ENCODE measurements at regions not wholly inside any gene's neighbourhood (a gene's known extent, or its start where the extent isn't known, plus 50 kb on each side); places are given as distances from the start of the nearest gene placed in this dataset.

DNA sequence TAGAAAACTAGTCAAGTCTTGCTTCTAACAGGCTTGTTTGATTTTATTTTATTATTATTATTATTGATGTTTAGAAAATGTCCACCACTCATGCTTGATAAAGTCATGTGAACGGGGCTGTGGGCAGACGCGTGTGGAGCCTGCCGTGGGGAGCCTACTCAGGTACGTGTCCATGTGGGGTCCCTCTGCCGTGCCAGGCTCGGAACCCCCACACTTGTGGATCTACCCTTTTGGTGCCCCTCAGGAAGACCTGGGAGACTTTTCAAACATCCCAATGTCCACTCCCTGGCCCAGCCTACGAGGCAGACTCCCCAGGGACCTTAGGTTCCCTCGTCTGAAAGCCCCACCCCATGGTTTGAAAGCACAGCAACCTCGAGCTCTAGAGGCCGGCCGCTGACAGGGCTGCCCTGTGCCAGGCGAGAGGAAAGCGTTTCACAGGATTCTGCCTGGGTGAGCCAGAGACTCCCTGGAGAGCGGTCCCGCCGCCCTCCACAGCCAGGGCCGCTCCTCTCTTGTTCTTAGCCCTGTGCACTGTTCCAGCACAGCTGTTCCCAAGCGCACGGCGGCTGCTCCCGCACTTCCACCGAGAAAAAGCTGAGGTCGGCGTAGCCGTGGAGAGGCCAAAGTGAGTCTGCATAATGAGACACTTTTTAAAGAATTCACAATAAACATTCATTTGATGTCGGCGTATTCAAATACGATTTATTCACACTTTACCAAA lies 249.7 kb downstream of the TTLL2 start:
- no peak overlapping the region for H3K4me3 ChIP-seq (ENCODE audit: low read depth, low read length)
- no peak for DNase-seq (ENCODE audit: low read depth)
- TF ChIP-seq MYC (IDR thresholded peaks at IDR 0.05; ENCODE audit: low read depth, low read length): no peak

- no peak for DNase-seq (ENCODE audit: low read depth)
- TF ChIP-seq, protein P1, sequence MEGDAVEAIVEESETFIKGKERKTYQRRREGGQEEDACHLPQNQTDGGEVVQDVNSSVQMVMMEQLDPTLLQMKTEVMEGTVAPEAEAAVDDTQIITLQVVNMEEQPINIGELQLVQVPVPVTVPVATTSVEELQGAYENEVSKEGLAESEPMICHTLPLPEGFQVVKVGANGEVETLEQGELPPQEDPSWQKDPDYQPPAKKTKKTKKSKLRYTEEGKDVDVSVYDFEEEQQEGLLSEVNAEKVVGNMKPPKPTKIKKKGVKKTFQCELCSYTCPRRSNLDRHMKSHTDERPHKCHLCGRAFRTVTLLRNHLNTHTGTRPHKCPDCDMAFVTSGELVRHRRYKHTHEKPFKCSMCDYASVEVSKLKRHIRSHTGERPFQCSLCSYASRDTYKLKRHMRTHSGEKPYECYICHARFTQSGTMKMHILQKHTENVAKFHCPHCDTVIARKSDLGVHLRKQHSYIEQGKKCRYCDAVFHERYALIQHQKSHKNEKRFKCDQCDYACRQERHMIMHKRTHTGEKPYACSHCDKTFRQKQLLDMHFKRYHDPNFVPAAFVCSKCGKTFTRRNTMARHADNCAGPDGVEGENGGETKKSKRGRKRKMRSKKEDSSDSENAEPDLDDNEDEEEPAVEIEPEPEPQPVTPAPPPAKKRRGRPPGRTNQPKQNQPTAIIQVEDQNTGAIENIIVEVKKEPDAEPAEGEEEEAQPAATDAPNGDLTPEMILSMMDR (IDR thresholded peaks at IDR 0.05; ENCODE audit: low read depth, low read length): no peak
- TF ChIP-seq POLR2A (IDR thresholded peaks at IDR 0.05; ENCODE audit: extremely low read depth, insufficient read length) (no peak), MAX (IDR thresholded peaks at IDR 0.05; ENCODE audit: low read depth, low read length) (no peak), MYC (IDR thresholded peaks at IDR 0.05; ENCODE audit: low read depth, low read length) (no peak)
- no peak overlapping the region for H3K4me3 ChIP-seq (ENCODE audit: low read depth, low read length)
Measured at GRCh38 chr6:167575158-167575696, 250.3 kb downstream of the TTLL2 start.

GRCh38 chr6:167576050-167576741 lies 250.5 kb upstream of the AFDN start:
- no peak for DNase-seq (ENCODE audit: low read depth)
- no peak for TF ChIP-seq MAX (IDR thresholded peaks at IDR 0.05; ENCODE audit: low read depth, low read length)
- H3K4me3 ChIP-seq (ENCODE audit: low read depth, low read length): no peak overlapping the region

DNA sequence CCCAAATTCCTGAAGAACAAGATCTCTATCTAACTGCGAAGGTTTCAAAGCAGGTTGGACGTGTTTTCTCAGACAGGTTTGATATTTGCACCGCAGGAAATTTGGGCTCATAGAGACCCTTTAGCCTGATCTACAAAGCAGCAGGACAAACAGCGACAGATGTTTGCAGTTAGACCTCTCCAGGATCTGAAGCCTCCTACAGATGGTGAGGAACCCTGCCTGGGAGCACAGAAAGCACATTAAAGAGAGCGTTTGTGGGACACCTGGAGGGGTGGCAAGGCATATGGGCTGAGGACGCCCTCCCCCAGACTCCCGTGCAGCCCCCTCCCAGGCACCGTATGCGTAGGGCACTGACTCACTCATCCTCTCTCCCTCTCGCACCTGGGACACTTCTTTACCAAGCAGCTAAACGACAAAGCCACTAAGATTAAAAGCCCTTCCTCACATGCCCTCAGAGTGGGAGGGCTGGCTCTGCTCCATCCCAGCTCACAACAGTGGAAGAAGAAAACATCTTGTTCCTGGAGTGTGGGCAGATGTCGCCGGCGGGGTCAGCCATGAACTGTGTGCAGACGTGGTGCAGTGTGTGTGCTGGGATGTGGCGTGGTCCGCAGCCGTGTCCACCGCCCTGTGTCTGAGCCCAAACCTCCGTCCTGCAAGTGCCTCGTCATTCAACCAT lies 249.7 kb upstream of the AFDN start:
- TF ChIP-seq, protein P1 (IDR thresholded peaks at IDR 0.05; ENCODE audit: low read depth, low read length): no peak
- TF ChIP-seq POLR2A (IDR thresholded peaks at IDR 0.05; ENCODE audit: extremely low read depth, insufficient read length): no peak
- TF ChIP-seq MAX (IDR thresholded peaks at IDR 0.05; ENCODE audit: low read depth, low read length): no peak
- no peak for TF ChIP-seq MYC (IDR thresholded peaks at IDR 0.05; ENCODE audit: low read depth, low read length)
- DNase-seq (ENCODE audit: low read depth): no peak
- H3K4me3 ChIP-seq (ENCODE audit: low read depth, low read length): no peak overlapping the region

DNA sequence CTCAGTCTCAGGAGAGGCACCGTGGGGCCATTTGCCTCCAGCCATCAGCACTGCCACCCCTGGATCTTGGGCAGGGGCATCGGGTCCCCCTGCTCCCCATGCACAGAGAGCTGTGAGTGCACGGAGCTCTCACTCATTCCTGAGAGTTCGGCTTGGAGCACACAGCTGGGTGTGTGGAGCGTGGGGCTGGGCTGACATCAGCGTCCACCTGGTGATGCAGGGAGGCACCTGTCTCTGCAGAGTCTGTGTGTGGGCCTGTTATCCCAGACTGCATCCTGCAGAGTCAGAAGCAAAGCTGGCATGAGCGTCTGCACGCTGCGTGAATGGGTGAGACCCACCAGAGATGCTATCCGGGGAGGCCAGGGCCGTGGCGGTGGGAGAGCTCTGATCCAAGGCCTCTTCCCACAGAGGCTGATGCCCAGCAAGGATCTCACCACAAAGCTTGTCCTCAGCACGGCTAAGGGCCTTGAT lies 248.8 kb upstream of the AFDN start:
- TF ChIP-seq MAX (IDR thresholded peaks at IDR 0.05; ENCODE audit: low read depth, low read length) (no peak), POLR2A (IDR thresholded peaks at IDR 0.05; ENCODE audit: extremely low read depth, insufficient read length) (no peak), MYC (IDR thresholded peaks at IDR 0.05; ENCODE audit: low read depth, low read length) (no peak)
- TF ChIP-seq, protein P1 (IDR thresholded peaks at IDR 0.05; ENCODE audit: low read depth, low read length): no peak
- DNase-seq (ENCODE audit: low read depth): no peak
- H3K4me3 ChIP-seq (ENCODE audit: low read depth, low read length): no peak overlapping the region

- TF ChIP-seq, protein P1 (IDR thresholded peaks at IDR 0.05; ENCODE audit: low read depth, low read length): no peak
- no peak overlapping the region for H3K4me3 ChIP-seq (ENCODE audit: low read depth, low read length)
- DNase-seq (ENCODE audit: low read depth): no peak
Measured at GRCh38 chr6:167578371-167578901, 248.3 kb upstream of the AFDN start.

Data from NB4 (cell line).